Transverse colon (tissue), 4 donors: ENCODE measurements at regions not wholly inside any gene's neighbourhood (a gene's known extent, or its start where the extent isn't known, plus 50 kb on each side); places are given as distances from the start of the nearest gene placed in this dataset.

Experiments used
- DNase-seq: peaks from one replicate; pipeline ENCODE4 v3.0.0-alpha.2; 2019
- H3K27ac ChIP-seq, 4 donors: fragments of 200-600 bp; sonication (generic); 2 replicates each; pipeline ENCODE4 v1.5.1; 2016 to 2018; ENCODE audit warnings: inconsistent platforms in 4 of 4
- H3K27me3 ChIP-seq: fragments of 200-600 bp; sonication (generic); 2 replicates; pipeline ENCODE4 v1.5.1; 2017; ENCODE audit warnings: inconsistent platforms
- H3K36me3 ChIP-seq, 4 donors: fragments of 200-600 bp; sonication (generic); 2 replicates each; pipeline ENCODE4 v1.5.1; 2017 to 2019; ENCODE audit warnings: inconsistent platforms in 4 of 4
- H3K4me1 ChIP-seq, 4 donors: fragments of 200-600 bp; sonication (generic); 2 replicates each; pipeline ENCODE4 v1.5.1; 2017 to 2020; ENCODE audit warnings: inconsistent platforms in 4 of 4
- H3K4me3 ChIP-seq, 4 donors: fragments of 200-600 bp; sonication (generic); 1 replicate in 1 of 4; 2 replicates in 3 of 4; pipeline versions ENCODE4 v1.5.1 to v1.6.1; 2017 to 2019; ENCODE audit warnings: inconsistent platforms in 4 of 4
- H3K9me3 ChIP-seq, 2 donors: fragments of 200-600 bp; sonication (generic); 2 replicates each; pipeline ENCODE4 v1.5.1; 2017 to 2019; ENCODE audit warnings: inconsistent platforms in 2 of 2
- CTCF ChIP-seq, 5 experiments: fragments of 200-600 bp in 3 of 5; fragments of 450-650 bp in 2 of 5; sonication (generic) in 3 of 5; IDR thresholded peaks; 1 replicate in 2 of 5; 2 replicates in 3 of 5; pipeline ENCODE4 v1.5.1; 2016 to 2017; ENCODE audit warnings: antibody characterized with exemption in 5 of 5, inconsistent platforms in 3 of 5, mild to moderate bottlenecking in 2 of 5, moderate library complexity in 1 of 5
- EP300 ChIP-seq: sonication (generic); formaldehyde crosslinking; IDR thresholded peaks from one replicate; pipeline ENCODE4 v1.6.1; 2017; ENCODE audit warnings: antibody characterized with exemption, low read depth
- POLR2A ChIP-seq: fragments of 450-650 bp; IDR thresholded peaks from one replicate; pipeline ENCODE4 v1.6.1; 2016; ENCODE audit warnings: antibody characterized with exemption, mild to moderate bottlenecking, moderate library complexity
- POLR2AphosphoS5 ChIP-seq, 3 donors: sonication (generic); formaldehyde crosslinking; IDR thresholded peaks; one replicate each; pipeline ENCODE4 v1.6.1; 2016; ENCODE audit warnings: antibody characterized with exemption in 3 of 3
- WGBS, 2 donors: methylation state at CpG; one replicate each; pipeline ENCODE4 v1.1.5; 2018; ENCODE audit warnings: low coverage in 1 of 2; 5-methylcytosine and 5-hydroxymethylcytosine counted together
- in situ Hi-C, 4 donors: fragments of 200-750 bp; cut with MboI; loops; one replicate each; pipeline versions ENCODE4 v1.15.0 to v1.15.1; 2017; ENCODE audit warnings: low sequenced_read_pairs in 3 of 4, low pct_ligation_motif_present in 1 of 4, low pct_unique_long_range_greater_than_20kb in 1 of 4
- intact Hi-C: fragments of 100-400 bp; cut with DNase I; formaldehyde crosslinking; loops from one replicate; pipeline ENCODE4 v1.15.1; 2023; ENCODE audit warnings: low total_unique reads

DNA sequence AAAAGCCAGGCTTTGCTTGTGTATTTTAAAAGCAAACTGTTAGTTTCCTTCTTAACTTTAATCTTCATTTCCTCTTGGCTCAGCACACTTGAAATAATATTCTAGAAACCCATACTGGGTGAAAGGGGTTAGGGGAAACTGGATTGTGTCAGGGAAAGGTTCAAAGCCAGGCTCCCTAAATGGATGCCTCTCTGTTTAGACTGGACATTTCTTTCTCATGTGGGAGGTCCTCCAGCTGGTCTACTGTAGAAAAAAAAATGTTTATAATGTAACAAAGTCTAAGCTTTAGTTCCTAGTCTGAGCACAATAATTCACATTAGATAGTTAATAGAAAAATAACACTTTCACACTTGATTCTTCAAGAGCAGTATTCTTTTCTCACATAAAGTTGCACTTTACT, 89.0 kb upstream of the AKIRIN2 start:
- in situ Hi-C loops (no loop called here), intact Hi-C loops (loop anchor here (2.0 kb wide), 1 partner anchor 36 kb away; no protein-coding TSS in a partner anchor)
- no peak for DNase-seq

GRCh38 chr6:87789900-87790290, 87.9 kb upstream of the AKIRIN2 start:
- WGBS, 2 donors, result 82 to 100% methylated on average over 3 of the region's 3 CpGs
- intact Hi-C loops, result loop anchor here (2.0 kb wide), 1 partner anchor 37 kb away; no protein-coding TSS in a partner anchor
- Histone ChIP-seq H3K9me3 (no peaks in the 10 kb centered on the region), H3K36me3 (no peaks in the 10 kb centered on the region), H3K27me3 (no peaks in the 10 kb centered on the region), H3K4me3 (no peak overlapping the region), H3K27ac (no peak overlapping the region), H3K4me1 (peaks cover 0 to 11% (median 0%) of the 10 kb centered on the region in 4 donors)
- in situ Hi-C loops, result no loop called here
- TF ChIP-seq POLR2AphosphoS5 (IDR thresholded peaks at IDR 0.05), result no peak
- no peak for TF ChIP-seq EP300
- DNase-seq, result no peak

More for the DNA sequence above, 89.0 kb upstream of the AKIRIN2 start:
- Histone ChIP-seq H3K4me3 (no peak overlapping the region), H3K27me3 (no peaks in the 10 kb centered on the region), H3K36me3 (no peaks in the 10 kb centered on the region), H3K27ac (no peak overlapping the region), H3K9me3 (no peaks in the 10 kb centered on the region), H3K4me1 (peaks cover 0 to 11% (median 0%) of the 10 kb centered on the region in 4 donors)
- no peak for TF ChIP-seq EP300

DNA sequence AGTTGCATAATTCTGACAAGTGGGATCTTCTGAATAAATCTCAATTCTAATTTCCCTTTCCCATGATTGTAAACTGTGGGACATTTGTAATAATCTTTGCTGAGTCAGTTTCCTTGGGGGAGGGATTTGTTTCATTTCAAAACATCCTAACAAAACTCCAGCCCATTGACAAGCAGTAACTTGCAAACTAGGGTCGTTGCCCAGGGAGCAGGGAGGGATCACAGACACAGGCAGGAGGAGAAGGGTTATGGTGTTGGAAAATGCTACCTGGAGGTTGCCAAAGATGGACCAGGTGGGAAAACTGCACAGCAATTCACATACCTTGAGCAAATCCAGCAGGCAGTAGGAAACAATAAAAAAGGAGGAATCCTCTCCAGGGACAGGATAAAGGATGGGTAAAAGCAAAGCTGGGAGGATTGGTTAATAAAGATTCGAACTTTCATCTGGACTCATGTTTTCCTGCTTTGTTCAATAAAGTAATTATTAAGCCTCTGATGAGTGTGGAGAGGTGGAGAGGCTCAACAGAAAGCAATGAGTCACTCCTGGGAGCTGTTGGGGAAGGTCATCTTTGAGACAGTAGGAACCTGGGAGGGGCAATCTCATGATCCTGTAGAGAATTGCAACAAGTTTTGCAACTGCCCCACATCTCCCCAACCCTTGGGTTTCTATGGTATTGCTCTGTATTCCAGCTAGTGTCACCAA, 87.3 kb upstream of the AKIRIN2 start:
- Histone ChIP-seq H3K4me3 (no peak overlapping the region), H3K36me3 (no peaks in the 10 kb centered on the region), H3K27ac (no peak overlapping the region), H3K27me3 (no peaks in the 10 kb centered on the region), H3K4me1 (peaks cover 0 to 11% (median 0%) of the 10 kb centered on the region in 4 donors), H3K9me3 (no peaks in the 10 kb centered on the region)
- intact Hi-C loops, result no loop called here
- 34 to 37% methylated on average over 2 of the region's 2 CpGs for WGBS, 2 donors
- TF ChIP-seq EP300 (no peak), POLR2A (no peak), CTCF (IDR thresholded peaks at IDR 0.05) (no peak), POLR2AphosphoS5 (IDR thresholded peaks at IDR 0.05) (no peak)
- DNase-seq, result no peak
- in situ Hi-C loops, result no loop called here

DNA sequence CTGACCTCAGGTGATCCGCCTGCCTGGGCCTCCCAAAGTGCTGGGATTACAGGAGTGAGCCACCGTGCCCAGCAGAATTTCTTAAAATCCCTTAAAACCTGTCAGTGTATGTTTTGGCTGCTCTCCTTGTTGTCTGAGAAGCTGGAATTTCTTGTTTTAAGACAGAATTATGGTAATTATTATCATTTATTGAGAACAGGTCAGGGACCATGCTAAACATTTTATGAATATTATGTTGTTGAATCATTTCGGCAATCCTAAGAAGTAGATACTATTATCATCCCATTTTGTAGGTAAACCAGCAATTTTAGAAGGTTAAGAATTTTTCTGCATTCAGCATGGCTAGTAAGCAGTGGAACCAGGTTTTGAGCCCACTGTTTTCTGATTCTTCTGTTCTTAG, 86.1 kb upstream of the AKIRIN2 start:
- H3K27me3 ChIP-seq, result no peaks in the 10 kb centered on the region
- TF ChIP-seq POLR2A, result no peak
- no peak for TF ChIP-seq EP300
- TF ChIP-seq CTCF (IDR thresholded peaks at IDR 0.05), result no peak
- no peak for TF ChIP-seq POLR2AphosphoS5 (IDR thresholded peaks at IDR 0.05)
- no peak overlapping the region for H3K4me3 ChIP-seq
- H3K36me3 ChIP-seq, result no peaks in the 10 kb centered on the region
- WGBS, 2 donors, result 93 to 94% methylated on average over 3 of the region's 3 CpGs
- H3K27ac ChIP-seq, result no peak overlapping the region
- DNase-seq, result no peak
- peaks cover 0 to 11% (median 0%) of the 10 kb centered on the region in 4 donors for H3K4me1 ChIP-seq
- in situ Hi-C loops, result no loop called here
- no peaks in the 10 kb centered on the region for H3K9me3 ChIP-seq
- intact Hi-C loops, result no loop called here

DNA sequence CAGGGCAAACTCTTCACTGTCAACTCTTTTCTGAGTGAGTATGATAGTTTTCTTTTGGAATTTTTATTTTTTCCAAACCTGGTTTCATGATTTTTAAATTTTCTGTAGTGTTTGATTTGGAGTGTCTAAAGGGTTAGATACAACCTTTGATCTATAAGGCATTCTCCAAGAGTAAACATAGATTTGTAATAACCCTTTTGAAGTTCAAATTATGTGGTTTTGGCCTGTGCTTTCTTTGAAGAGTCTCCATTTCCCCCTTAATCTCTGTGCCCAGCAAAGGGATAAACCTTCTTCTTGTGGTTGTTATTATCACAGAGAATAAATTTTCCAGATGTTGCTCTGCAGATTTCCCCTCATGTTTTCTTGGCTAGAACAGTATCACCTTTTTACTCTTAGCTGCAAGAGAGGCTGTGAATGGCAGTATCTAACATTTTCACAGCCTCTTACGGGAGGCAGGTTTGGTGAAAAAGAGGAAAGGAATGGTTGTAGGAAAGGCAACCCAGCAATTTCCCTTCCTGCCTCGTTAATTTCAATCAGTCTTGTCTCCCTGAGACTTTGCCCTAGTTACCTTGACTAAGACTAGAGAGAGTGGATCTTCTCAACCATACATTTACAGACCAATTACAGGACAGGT, 83.3 kb upstream of the AKIRIN2 start:
- in situ Hi-C loops, result no loop called here

More for the DNA sequence above, 83.3 kb upstream of the AKIRIN2 start:
- H3K27ac ChIP-seq, result no peak overlapping the region
- H3K4me1 ChIP-seq, result peaks cover 0 to 4% (median 0%) of the 10 kb centered on the region in 4 donors
- intact Hi-C loops, result no loop called here
- no peaks in the 10 kb centered on the region for H3K36me3 ChIP-seq
- H3K27me3 ChIP-seq, result no peaks in the 10 kb centered on the region
- H3K9me3 ChIP-seq, result no peaks in the 10 kb centered on the region
- 89 to 92% methylated on average over 2 of the region's 2 CpGs for WGBS, 2 donors
- H3K4me3 ChIP-seq, result no peak overlapping the region
- TF ChIP-seq POLR2A (no peak), CTCF (IDR thresholded peaks at IDR 0.05) (no peak), POLR2AphosphoS5 (IDR thresholded peaks at IDR 0.05) (no peak), EP300 (no peak)
- no peak for DNase-seq
